ENCODE measurements at regions not wholly inside any gene's neighbourhood (a gene's known extent, or its start where the extent isn't known, plus 50 kb on each side); places are given as distances from the start of the nearest gene placed in this dataset.

DNA sequence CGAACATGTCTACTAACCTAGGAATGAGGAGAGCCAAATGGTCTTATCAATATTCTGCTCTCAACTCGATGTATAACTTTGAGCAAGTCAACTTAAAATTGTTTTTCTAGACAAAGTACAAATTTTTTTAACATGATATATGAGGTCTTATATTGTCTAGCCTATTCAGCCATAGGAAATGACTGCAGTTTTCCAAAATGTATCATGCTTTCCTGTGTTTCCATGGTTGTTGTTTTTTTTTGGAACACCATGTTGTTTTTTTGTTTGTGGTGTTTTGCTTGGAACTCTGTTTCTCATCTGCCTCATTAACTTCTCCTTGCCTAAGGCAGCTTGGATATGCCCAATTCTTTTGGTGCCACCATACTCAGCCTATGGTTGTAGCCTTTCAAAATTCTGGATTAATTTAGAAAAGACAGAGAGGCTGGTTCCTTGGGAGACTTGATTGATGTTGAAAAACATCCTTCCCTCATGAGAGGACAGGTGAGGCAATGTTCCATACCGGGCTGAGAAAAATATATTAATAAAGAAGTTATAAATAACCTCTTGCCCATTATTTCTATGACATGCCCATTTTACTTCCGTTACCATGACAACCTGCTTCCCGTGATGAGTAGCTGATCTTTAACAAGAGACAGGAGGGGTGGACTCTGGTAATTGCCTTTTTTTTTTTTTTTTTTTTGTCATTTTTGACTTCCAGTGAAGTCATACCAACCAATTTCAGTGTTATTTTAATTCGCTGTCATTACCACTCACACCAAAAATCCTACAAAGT lies 687.9 kb upstream of the GRM7 start:
- no peak for TF ChIP-seq EZH2 (IDR thresholded peaks at IDR 0.05; ENCODE audit: borderline replicate concordance, low read depth, low read length, severe bottlenecking)
- TF ChIP-seq, protein P1, sequence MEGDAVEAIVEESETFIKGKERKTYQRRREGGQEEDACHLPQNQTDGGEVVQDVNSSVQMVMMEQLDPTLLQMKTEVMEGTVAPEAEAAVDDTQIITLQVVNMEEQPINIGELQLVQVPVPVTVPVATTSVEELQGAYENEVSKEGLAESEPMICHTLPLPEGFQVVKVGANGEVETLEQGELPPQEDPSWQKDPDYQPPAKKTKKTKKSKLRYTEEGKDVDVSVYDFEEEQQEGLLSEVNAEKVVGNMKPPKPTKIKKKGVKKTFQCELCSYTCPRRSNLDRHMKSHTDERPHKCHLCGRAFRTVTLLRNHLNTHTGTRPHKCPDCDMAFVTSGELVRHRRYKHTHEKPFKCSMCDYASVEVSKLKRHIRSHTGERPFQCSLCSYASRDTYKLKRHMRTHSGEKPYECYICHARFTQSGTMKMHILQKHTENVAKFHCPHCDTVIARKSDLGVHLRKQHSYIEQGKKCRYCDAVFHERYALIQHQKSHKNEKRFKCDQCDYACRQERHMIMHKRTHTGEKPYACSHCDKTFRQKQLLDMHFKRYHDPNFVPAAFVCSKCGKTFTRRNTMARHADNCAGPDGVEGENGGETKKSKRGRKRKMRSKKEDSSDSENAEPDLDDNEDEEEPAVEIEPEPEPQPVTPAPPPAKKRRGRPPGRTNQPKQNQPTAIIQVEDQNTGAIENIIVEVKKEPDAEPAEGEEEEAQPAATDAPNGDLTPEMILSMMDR (IDR thresholded peaks at IDR 0.05; ENCODE audit: borderline replicate concordance, extremely low read depth, low read length, poor library complexity, severe bottlenecking) = no peak
- Histone ChIP-seq H3K4me3 (ENCODE audit: low read depth in 1 of 2, low read length in 2 of 2) (no peak overlapping the region), H3K36me3 (ENCODE audit: insufficient read depth, low read length) (no peaks in the 10 kb centered on the region), H4K20me1 (ENCODE audit: insufficient read depth, low read length) (no peaks in the 10 kb centered on the region), H3K4me1 (ENCODE audit: insufficient read depth, low read length) (no peaks in the 10 kb centered on the region), H3K9me3 (ENCODE audit: insufficient read depth, low read length, severe bottlenecking) (no peaks in the 10 kb centered on the region), H3K9ac (ENCODE audit: low read depth, low read length) (no peak overlapping the region), H3K79me2 (ENCODE audit: insufficient read depth, low read length) (no peaks in the 10 kb centered on the region), H3K27me3 (ENCODE audit: insufficient read depth, low read length, poor library complexity) (no peaks in the 10 kb centered on the region), H3K4me2 (ENCODE audit: insufficient read depth, low read length) (no peak overlapping the region), H2AFZ (ENCODE audit: low read depth, low read length) (no peak overlapping the region), H3K27ac (ENCODE audit: low read length) (no peak overlapping the region)
- no peak for ATAC-seq (ENCODE audit: insufficient read depth, low read depth)
- no peak for DNase-seq

DNA sequence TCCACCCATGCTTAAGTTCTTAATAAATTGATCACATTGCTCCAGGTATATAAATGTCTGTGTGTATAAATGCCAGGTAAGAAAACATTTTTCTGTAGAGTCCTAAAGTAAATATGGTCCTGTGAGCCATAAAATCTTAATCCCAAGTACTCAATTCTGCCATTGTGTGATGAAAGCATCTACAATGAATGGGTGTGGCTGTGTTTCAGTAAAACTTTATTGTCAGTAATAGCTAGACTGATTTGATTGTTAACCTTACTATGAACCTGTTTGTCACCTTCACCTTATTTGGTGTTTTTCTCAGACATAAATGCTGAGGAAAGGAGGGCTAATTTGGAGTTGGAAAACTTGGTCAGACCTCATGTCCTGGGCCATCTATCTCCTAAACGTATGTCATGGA lies 683.5 kb upstream of the GRM7 start:
- no peaks in the 10 kb centered on the region for H3K9me3 ChIP-seq (ENCODE audit: insufficient read depth, low read length, severe bottlenecking)
- H3K27me3 ChIP-seq (ENCODE audit: insufficient read depth, low read length, poor library complexity) = no peaks in the 10 kb centered on the region
- H4K20me1 ChIP-seq (ENCODE audit: insufficient read depth, low read length) = no peaks in the 10 kb centered on the region
- no peaks in the 10 kb centered on the region for H3K36me3 ChIP-seq (ENCODE audit: insufficient read depth, low read length)
- H3K4me2 ChIP-seq (ENCODE audit: insufficient read depth, low read length) = no peak overlapping the region
- TF ChIP-seq, protein P1 (IDR thresholded peaks at IDR 0.05; ENCODE audit: borderline replicate concordance, extremely low read depth, low read length, poor library complexity, severe bottlenecking) = no peak
- no peak for TF ChIP-seq EZH2 (IDR thresholded peaks at IDR 0.05; ENCODE audit: borderline replicate concordance, low read depth, low read length, severe bottlenecking)
- no peaks in the 10 kb centered on the region for H3K79me2 ChIP-seq (ENCODE audit: insufficient read depth, low read length)
- H3K4me3 ChIP-seq (ENCODE audit: low read depth in 1 of 2, low read length in 2 of 2) = no peak overlapping the region
- DNase-seq (no peak), ATAC-seq (ENCODE audit: insufficient read depth, low read depth) (no peak)
- no peak overlapping the region for H3K27ac ChIP-seq (ENCODE audit: low read length)
- H2AFZ ChIP-seq (ENCODE audit: low read depth, low read length) = no peak overlapping the region
- H3K9ac ChIP-seq (ENCODE audit: low read depth, low read length) = no peak overlapping the region
- H3K4me1 ChIP-seq (ENCODE audit: insufficient read depth, low read length) = no peaks in the 10 kb centered on the region

DNA sequence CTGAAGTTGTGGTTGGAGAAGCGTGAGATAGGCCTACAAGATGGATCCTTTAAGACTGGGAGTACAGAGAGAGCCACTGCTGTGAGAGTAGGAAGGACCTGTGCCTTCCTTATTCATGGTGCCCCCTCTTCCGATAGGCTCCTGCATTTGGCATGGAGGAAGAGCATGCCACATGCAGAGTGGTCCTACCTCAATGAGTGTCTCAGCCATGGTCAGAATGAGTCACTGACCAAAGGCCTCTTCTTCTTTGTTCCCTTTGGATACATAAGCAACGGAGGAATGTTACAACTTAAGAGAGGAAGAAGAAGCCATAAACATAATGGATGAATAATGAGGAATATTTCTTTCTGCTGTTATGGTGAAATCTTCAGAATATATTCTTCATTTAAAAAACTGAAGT lies 681.2 kb upstream of the GRM7 start:
- Histone ChIP-seq H3K4me3 (ENCODE audit: low read depth in 1 of 2, low read length in 2 of 2) (no peak overlapping the region), H3K27me3 (ENCODE audit: insufficient read depth, low read length, poor library complexity) (no peaks in the 10 kb centered on the region), H3K9ac (ENCODE audit: low read depth, low read length) (no peak overlapping the region), H3K4me1 (ENCODE audit: insufficient read depth, low read length) (no peaks in the 10 kb centered on the region), H3K79me2 (ENCODE audit: insufficient read depth, low read length) (no peaks in the 10 kb centered on the region), H2AFZ (ENCODE audit: low read depth, low read length) (no peak overlapping the region), H3K27ac (ENCODE audit: low read length) (no peak overlapping the region), H4K20me1 (ENCODE audit: insufficient read depth, low read length) (no peaks in the 10 kb centered on the region), H3K36me3 (ENCODE audit: insufficient read depth, low read length) (no peaks in the 10 kb centered on the region), H3K4me2 (ENCODE audit: insufficient read depth, low read length) (no peak overlapping the region), H3K9me3 (ENCODE audit: insufficient read depth, low read length, severe bottlenecking) (no peaks in the 10 kb centered on the region)
- ATAC-seq (ENCODE audit: insufficient read depth, low read depth) = no peak
- TF ChIP-seq EZH2 (IDR thresholded peaks at IDR 0.05; ENCODE audit: borderline replicate concordance, low read depth, low read length, severe bottlenecking) = no peak
- TF ChIP-seq, protein P1 (IDR thresholded peaks at IDR 0.05; ENCODE audit: borderline replicate concordance, extremely low read depth, low read length, poor library complexity, severe bottlenecking) = no peak
- DNase-seq = no peak

Data from DND-41 (cell line).